ENCODE measurements at regions not wholly inside any gene's neighbourhood (a gene's known extent, or its start where the extent isn't known, plus 50 kb on each side); places are given as distances from the start of the nearest gene placed in this dataset.

DNA sequence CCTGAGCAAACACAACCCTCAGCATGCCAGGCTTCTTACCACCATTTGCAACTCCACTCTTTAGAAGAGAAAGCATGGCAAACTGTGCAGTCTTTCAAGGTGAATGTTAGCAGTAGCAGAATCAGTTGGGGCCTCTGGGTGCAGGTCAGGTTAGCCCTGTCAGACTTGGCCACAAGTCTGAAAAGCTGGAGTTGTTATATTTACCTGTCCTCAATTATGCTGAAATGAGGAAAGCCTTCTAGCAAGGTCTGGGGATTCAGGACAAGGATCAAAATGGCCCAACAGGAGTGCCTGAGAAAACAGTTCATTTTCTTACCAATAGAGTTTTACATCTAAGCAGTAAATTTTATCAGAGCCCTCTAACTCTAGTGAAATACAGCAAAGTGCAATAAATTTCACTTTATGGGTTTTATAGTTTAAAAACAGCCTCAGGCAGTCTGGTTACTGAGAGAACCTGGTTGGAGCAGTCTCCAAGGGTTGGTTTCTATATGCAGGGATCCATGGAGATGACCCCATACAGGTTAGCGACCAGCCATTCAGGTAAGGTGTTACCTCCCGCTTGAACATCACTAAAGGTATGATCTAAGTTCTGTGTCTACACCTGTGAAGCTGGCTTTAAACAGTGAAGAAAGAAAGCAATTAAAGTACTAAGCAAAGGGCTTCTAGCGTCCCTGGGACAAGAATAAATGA, 212.5 kb upstream of the MPPED2 start:
- TF ChIP-seq, protein P1, sequence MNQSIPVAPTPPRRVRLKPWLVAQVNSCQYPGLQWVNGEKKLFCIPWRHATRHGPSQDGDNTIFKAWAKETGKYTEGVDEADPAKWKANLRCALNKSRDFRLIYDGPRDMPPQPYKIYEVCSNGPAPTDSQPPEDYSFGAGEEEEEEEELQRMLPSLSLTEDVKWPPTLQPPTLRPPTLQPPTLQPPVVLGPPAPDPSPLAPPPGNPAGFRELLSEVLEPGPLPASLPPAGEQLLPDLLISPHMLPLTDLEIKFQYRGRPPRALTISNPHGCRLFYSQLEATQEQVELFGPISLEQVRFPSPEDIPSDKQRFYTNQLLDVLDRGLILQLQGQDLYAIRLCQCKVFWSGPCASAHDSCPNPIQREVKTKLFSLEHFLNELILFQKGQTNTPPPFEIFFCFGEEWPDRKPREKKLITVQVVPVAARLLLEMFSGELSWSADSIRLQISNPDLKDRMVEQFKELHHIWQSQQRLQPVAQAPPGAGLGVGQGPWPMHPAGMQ (IDR thresholded peaks at IDR 0.05; ENCODE audit: borderline replicate concordance) = no peak
- TF ChIP-seq HDAC2 (IDR thresholded peaks at IDR 0.05) (no peak), POLR2A (IDR thresholded peaks at IDR 0.05; ENCODE audit: low read depth, low read length) (no peak), TCF7 (IDR thresholded peaks at IDR 0.05; ENCODE audit: borderline replicate concordance) (no peak), MAX (IDR thresholded peaks at IDR 0.05; ENCODE audit: low read depth, low read length) (no peak), RB1 (IDR thresholded peaks at IDR 0.05; ENCODE audit: borderline replicate concordance) (no peak), ZNF274 (IDR thresholded peaks at IDR 0.05; ENCODE audit: insufficient read depth, insufficient read length) (no peak), CREB1 (IDR thresholded peaks at IDR 0.05; ENCODE audit: low read depth) (no peak), EZH2 (IDR thresholded peaks at IDR 0.05; ENCODE audit: borderline replicate concordance, control insufficient read depth, low read depth, low read length) (no peak)
- TF ChIP-seq, protein P2, sequence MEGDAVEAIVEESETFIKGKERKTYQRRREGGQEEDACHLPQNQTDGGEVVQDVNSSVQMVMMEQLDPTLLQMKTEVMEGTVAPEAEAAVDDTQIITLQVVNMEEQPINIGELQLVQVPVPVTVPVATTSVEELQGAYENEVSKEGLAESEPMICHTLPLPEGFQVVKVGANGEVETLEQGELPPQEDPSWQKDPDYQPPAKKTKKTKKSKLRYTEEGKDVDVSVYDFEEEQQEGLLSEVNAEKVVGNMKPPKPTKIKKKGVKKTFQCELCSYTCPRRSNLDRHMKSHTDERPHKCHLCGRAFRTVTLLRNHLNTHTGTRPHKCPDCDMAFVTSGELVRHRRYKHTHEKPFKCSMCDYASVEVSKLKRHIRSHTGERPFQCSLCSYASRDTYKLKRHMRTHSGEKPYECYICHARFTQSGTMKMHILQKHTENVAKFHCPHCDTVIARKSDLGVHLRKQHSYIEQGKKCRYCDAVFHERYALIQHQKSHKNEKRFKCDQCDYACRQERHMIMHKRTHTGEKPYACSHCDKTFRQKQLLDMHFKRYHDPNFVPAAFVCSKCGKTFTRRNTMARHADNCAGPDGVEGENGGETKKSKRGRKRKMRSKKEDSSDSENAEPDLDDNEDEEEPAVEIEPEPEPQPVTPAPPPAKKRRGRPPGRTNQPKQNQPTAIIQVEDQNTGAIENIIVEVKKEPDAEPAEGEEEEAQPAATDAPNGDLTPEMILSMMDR (IDR thresholded peaks at IDR 0.05 in 2 of 3, conservative IDR thresholded peaks at IDR 0.05 in 1 of 3; ENCODE audit: control insufficient read depth in 2 of 3, extremely low read depth in 1 of 3, insufficient read depth in 1 of 3, low read depth in 3 of 3, low read length in 3 of 3) = no peak

All from GM12878 (cell line).